ENCODE measurements at regions not wholly inside any gene's neighbourhood (a gene's known extent, or its start where the extent isn't known, plus 50 kb on each side); places are given as distances from the start of the nearest gene placed in this dataset.

DNA sequence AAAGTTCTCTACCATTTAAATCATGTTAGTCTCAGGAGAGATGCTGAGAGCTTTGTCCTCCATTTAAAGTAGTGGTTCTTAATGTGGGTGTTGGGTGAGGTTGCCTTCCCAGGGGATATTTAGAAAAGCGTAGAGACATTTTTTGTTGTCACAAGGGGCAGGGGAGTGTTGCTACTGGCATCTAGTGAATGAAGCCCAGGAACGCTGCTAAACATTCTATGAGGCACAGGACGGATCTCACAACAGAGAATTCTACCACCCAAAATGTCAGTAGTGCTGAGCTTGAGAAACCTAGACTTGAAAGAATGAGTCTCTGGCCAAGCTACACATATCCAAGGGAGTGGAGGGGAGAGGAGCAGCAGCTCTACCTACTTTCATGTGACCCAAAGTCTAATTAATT is 60.7 kb upstream of the CTNNB1 start:
- H3K4me1 ChIP-seq (ENCODE audit: control insufficient read depth, insufficient read depth, low read length): no peaks in the 10 kb centered on the region
- no peak for ATAC-seq
- H3K36me3 ChIP-seq (ENCODE audit: control insufficient read depth, insufficient read depth, low read length): no peaks in the 10 kb centered on the region
- 97% methylated on average over 2 of the region's 3 CpGs for WGBS (ENCODE audit: insufficient coverage)
- H3K27me3 ChIP-seq (ENCODE audit: control insufficient read depth, insufficient read depth, low read length): no peaks in the 10 kb centered on the region
- no peaks in the 10 kb centered on the region for H3K9me3 Mint-ChIP-seq
- H3K27ac Mint-ChIP-seq: no peak overlapping the region
- no peak overlapping the region for H3K4me3 Mint-ChIP-seq
- H3K36me3 Mint-ChIP-seq: no peaks in the 10 kb centered on the region
- H3K4me1 Mint-ChIP-seq: no peaks in the 10 kb centered on the region
- no peak overlapping the region for H3K27ac ChIP-seq (ENCODE audit: low read length)
- TF ChIP-seq, protein P1, sequence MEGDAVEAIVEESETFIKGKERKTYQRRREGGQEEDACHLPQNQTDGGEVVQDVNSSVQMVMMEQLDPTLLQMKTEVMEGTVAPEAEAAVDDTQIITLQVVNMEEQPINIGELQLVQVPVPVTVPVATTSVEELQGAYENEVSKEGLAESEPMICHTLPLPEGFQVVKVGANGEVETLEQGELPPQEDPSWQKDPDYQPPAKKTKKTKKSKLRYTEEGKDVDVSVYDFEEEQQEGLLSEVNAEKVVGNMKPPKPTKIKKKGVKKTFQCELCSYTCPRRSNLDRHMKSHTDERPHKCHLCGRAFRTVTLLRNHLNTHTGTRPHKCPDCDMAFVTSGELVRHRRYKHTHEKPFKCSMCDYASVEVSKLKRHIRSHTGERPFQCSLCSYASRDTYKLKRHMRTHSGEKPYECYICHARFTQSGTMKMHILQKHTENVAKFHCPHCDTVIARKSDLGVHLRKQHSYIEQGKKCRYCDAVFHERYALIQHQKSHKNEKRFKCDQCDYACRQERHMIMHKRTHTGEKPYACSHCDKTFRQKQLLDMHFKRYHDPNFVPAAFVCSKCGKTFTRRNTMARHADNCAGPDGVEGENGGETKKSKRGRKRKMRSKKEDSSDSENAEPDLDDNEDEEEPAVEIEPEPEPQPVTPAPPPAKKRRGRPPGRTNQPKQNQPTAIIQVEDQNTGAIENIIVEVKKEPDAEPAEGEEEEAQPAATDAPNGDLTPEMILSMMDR (IDR thresholded peaks at IDR 0.05): no peak
- peaks cover 8 to 10% of the 10 kb centered on the region in 2 donors for H3K27me3 Mint-ChIP-seq (ENCODE audit: low read depth in 2 of 2)
- intact Hi-C loops (cut with micrococcal nuclease): no loop called here
- no peaks in the 10 kb centered on the region for H3K9me3 ChIP-seq (ENCODE audit: control insufficient read depth, insufficient read depth, low read length)
- no peak for DNase-seq
- H3K4me3 ChIP-seq (ENCODE audit: low read length): no peak overlapping the region

DNA sequence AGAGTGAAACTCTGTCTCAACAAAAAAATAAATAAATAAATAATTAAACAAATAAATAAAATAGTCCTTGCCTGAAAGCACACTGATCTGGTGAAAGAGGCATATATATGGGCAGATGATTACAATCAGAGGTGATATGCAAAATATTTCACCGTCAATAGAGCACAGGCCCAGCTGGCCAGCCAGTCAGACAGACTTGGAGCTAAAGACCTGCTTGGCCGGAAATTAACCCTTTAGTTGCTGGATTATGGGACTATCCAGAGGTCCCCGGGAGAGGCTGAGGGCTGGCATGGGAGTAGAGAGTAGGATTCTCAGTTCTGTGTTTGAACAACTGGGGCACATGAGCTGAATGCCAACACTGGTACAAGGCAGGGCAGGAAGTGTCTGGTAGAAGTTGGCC is 59.1 kb upstream of the CTNNB1 start:
- Histone ChIP-seq H3K27me3 (ENCODE audit: control insufficient read depth, insufficient read depth, low read length) (no peaks in the 10 kb centered on the region), H3K36me3 (ENCODE audit: control insufficient read depth, insufficient read depth, low read length) (no peaks in the 10 kb centered on the region), H3K27ac (ENCODE audit: low read length) (no peak overlapping the region), H3K4me3 (ENCODE audit: low read length) (no peak overlapping the region), H3K4me1 (ENCODE audit: control insufficient read depth, insufficient read depth, low read length) (no peaks in the 10 kb centered on the region), H3K9me3 (ENCODE audit: control insufficient read depth, insufficient read depth, low read length) (no peaks in the 10 kb centered on the region)
- Mint-ChIP-seq H3K27me3 (ENCODE audit: low read depth in 2 of 2) (peaks cover 6 to 8% of the 10 kb centered on the region in 2 donors), H3K4me3 (no peak overlapping the region), H3K27ac (no peak overlapping the region), H3K4me1 (no peaks in the 10 kb centered on the region), H3K9me3 (no peaks in the 10 kb centered on the region), H3K36me3 (no peaks in the 10 kb centered on the region)
- ATAC-seq (no peak), DNase-seq (no peak)
- intact Hi-C loops (cut with micrococcal nuclease): no loop called here
- 90% methylated on average over 3 of the region's 3 CpGs for WGBS (ENCODE audit: insufficient coverage)
- TF ChIP-seq, protein P1 (IDR thresholded peaks at IDR 0.05): no peak

DNA sequence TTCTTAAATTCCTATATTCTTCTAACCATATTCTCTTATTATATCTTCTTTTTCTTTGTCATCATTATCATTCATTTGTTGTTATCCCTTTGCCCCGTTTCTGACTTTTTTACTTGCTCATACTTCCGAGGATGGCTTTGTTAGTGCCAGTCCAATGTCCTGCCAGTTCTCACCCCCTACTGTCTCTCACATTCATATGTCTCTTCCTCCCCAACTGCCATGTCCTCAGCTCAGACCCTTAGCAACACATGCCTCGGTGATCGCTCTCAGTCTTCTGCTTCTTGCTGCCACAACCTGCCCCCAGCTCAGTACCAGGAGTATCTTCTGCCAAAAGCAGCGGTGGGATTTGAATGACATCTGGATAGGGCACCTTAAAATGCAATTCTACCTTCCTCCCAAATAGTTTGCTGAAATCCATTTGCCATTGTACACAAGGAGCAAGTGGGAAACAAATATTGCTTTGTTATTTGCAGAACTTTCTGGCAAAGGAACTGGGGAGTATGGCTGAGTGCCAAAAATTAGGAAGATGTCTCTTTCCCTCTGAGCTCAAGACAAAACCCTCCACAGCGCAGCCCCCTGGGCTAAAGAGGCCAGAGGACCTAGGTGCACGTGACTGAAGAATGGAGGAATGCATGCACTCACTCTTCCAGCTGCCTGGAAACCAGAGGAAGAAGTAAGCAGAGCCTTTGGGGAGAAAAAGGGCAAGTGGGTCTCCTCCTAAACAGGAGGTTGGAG is 57.7 kb upstream of the CTNNB1 start:
- Histone ChIP-seq H3K36me3 (ENCODE audit: control insufficient read depth, insufficient read depth, low read length) (no peaks in the 10 kb centered on the region), H3K4me3 (ENCODE audit: low read length) (no peak overlapping the region), H3K4me1 (ENCODE audit: control insufficient read depth, insufficient read depth, low read length) (no peaks in the 10 kb centered on the region), H3K27ac (ENCODE audit: low read length) (no peak overlapping the region), H3K9me3 (ENCODE audit: control insufficient read depth, insufficient read depth, low read length) (no peaks in the 10 kb centered on the region), H3K27me3 (ENCODE audit: control insufficient read depth, insufficient read depth, low read length) (no peaks in the 10 kb centered on the region)
- DNase-seq: no peak
- 88% methylated on average over 6 of the region's 7 CpGs for WGBS (ENCODE audit: insufficient coverage)
- H3K27me3 Mint-ChIP-seq (ENCODE audit: low read depth in 2 of 2): peaks cover 6 to 9% of the 10 kb centered on the region in 2 donors
- no peaks in the 10 kb centered on the region for H3K36me3 Mint-ChIP-seq
- intact Hi-C loops (cut with micrococcal nuclease): no loop called here
- H3K4me1 Mint-ChIP-seq: no peaks in the 10 kb centered on the region
- peaks cover 0 to 2% of the 10 kb centered on the region in 2 donors for H3K9me3 Mint-ChIP-seq
- no peak overlapping the region for H3K4me3 Mint-ChIP-seq
- ATAC-seq: no peak
- H3K27ac Mint-ChIP-seq: no peak overlapping the region
- TF ChIP-seq, protein P1 (IDR thresholded peaks at IDR 0.05): no peak

Measured in natural killer cell (primary cell).